ENCODE measurements at regions not wholly inside any gene's neighbourhood (a gene's known extent, or its start where the extent isn't known, plus 50 kb on each side); places are given as distances from the start of the nearest gene placed in this dataset.

DNA sequence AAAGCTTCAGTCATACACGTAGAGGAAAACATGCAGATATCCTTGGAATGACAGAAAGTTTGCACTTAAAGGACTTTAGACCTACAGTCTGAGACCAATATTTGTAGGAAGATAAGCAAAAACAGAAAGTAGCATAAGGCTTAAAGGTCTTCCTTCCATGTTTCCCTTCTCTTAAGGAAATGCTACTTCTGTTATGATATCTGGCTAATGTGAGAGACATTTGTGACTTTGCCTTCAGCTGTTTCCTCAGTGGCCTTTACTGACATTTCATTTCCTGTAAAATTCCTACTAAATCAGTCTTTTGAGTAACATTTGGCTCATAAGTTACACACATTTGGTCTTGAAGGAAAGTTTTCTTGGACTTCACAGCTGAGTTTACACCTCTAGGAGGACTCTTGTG, 713.4 kb downstream of the TBC1D32 start:
- no peaks in the 10 kb centered on the region for H3K9me3 Mint-ChIP-seq (ENCODE audit: low read depth)
- H3K36me3 Mint-ChIP-seq (ENCODE audit: low read depth): no peaks in the 10 kb centered on the region

DNA sequence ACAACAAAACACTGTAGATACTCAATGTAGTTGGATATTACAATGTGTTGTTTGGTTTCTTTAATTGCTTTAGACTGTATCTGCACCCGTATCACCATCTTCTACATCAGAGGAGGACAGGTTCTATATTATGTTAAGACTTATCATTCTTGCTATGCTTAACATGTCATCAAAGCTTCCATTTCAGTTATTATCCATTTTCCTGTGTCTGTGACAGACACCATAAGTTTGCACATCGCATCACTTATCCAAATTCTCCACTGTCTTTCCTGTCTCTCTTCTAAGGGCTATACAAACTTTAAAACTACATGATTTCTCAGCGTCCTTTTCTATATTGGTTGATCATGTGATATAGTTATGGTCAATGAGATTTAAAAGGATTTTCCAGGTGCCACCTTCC, 719.0 kb downstream of the TBC1D32 start:
- no peak overlapping the region for H3K4me3 Mint-ChIP-seq (ENCODE audit: unreplicated experiment)
- H3K9me3 Mint-ChIP-seq (ENCODE audit: low read depth): no peaks in the 10 kb centered on the region
- no peak for DNase-seq (ENCODE audit: low spot score)
- no peak overlapping the region for H3K27ac Mint-ChIP-seq (ENCODE audit: unreplicated experiment)
- TF ChIP-seq, protein P1, sequence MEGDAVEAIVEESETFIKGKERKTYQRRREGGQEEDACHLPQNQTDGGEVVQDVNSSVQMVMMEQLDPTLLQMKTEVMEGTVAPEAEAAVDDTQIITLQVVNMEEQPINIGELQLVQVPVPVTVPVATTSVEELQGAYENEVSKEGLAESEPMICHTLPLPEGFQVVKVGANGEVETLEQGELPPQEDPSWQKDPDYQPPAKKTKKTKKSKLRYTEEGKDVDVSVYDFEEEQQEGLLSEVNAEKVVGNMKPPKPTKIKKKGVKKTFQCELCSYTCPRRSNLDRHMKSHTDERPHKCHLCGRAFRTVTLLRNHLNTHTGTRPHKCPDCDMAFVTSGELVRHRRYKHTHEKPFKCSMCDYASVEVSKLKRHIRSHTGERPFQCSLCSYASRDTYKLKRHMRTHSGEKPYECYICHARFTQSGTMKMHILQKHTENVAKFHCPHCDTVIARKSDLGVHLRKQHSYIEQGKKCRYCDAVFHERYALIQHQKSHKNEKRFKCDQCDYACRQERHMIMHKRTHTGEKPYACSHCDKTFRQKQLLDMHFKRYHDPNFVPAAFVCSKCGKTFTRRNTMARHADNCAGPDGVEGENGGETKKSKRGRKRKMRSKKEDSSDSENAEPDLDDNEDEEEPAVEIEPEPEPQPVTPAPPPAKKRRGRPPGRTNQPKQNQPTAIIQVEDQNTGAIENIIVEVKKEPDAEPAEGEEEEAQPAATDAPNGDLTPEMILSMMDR (IDR thresholded peaks at IDR 0.05): no peak
- H3K4me1 Mint-ChIP-seq (ENCODE audit: low read depth): no peaks in the 10 kb centered on the region
- no peaks in the 10 kb centered on the region for H3K36me3 Mint-ChIP-seq (ENCODE audit: low read depth)
- no peaks in the 10 kb centered on the region for H3K27me3 Mint-ChIP-seq (ENCODE audit: low read depth)

More for the DNA sequence above, 713.4 kb downstream of the TBC1D32 start:
- H3K27ac Mint-ChIP-seq (ENCODE audit: unreplicated experiment): no peak overlapping the region
- no peak for DNase-seq (ENCODE audit: low spot score)
- H3K4me3 Mint-ChIP-seq (ENCODE audit: unreplicated experiment): no peak overlapping the region
- peaks cover 3% of the 10 kb centered on the region for H3K27me3 Mint-ChIP-seq (ENCODE audit: low read depth)
- TF ChIP-seq, protein P1 (IDR thresholded peaks at IDR 0.05): no peak
- H3K4me1 Mint-ChIP-seq (ENCODE audit: low read depth): no peaks in the 10 kb centered on the region

DNA sequence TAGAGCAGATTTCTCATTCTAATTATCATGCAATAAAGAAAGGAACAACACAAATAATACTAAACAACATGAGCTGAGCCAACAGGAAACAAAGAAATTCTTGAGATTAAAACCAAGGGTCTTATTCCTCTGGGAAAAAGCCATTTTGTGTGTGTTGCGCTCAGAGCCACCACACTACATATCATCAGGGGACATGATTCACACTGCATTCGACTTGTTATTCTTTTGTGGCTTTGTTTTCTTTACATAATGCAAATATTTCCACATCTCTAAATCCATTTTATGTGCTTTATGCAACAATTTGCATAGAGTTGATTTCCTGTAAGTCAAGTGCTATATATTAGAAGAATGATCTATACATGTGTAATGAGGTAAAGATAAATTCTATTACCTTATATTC, 719.6 kb downstream of the TBC1D32 start:
- H3K36me3 Mint-ChIP-seq (ENCODE audit: low read depth): no peaks in the 10 kb centered on the region
- H3K4me3 Mint-ChIP-seq (ENCODE audit: unreplicated experiment): no peak overlapping the region
- no peak overlapping the region for H3K27ac Mint-ChIP-seq (ENCODE audit: unreplicated experiment)
- DNase-seq (ENCODE audit: low spot score): no peak
- TF ChIP-seq, protein P1 (IDR thresholded peaks at IDR 0.05): no peak
- no peaks in the 10 kb centered on the region for H3K4me1 Mint-ChIP-seq (ENCODE audit: low read depth)
- no peaks in the 10 kb centered on the region for H3K9me3 Mint-ChIP-seq (ENCODE audit: low read depth)
- no peaks in the 10 kb centered on the region for H3K27me3 Mint-ChIP-seq (ENCODE audit: low read depth)

DNA sequence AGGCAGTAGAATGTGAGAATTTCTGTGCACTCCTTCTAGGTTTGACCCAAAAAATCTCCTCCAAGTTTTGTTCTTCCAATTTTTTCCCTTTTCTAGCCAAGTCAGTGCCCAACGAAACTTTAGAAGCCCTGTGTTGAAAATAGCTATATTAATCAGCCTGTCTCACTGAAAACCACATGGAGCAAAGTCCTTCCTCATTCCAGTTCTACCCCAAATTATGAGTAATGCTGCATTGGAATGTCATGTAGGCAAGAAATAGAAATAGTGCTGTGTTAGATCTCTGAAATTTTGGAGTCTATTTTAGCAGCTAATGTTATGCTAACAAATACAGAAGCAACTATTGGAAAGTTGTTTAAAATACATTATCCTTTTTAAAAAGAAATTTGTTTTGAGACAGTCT, 725.5 kb downstream of the TBC1D32 start:
- Mint-ChIP-seq H3K27me3 (ENCODE audit: low read depth) (peaks cover 8% of the 10 kb centered on the region), H3K27ac (ENCODE audit: unreplicated experiment) (no peak overlapping the region), H3K9me3 (ENCODE audit: low read depth) (no peaks in the 10 kb centered on the region), H3K4me3 (ENCODE audit: unreplicated experiment) (no peak overlapping the region), H3K36me3 (ENCODE audit: low read depth) (no peaks in the 10 kb centered on the region), H3K4me1 (ENCODE audit: low read depth) (peaks cover 5% of the 10 kb centered on the region)
- TF ChIP-seq, protein P1 (IDR thresholded peaks at IDR 0.05): no peak
- DNase-seq (ENCODE audit: low spot score): no peak

DNA sequence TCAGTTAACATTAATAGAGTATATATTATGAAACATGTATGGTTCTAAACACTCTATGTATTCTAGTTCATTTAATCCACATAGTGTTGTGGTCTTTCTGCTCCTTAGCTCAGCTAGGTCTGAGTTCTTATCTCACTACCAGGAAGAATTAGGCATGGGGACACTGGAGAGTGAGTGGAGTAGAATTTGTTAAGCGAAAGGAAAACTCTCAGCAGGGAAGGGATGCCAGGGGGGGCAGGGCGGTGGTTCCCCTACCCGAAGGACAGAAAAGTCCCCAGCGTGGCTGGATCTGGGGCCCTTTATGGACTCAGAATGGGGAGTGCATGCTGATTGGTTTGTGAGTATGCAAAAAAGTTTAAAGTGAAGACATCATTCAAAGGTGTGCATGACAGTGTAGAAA, 727.5 kb downstream of the TBC1D32 start:
- TF ChIP-seq, protein P1 (IDR thresholded peaks at IDR 0.05): no peak
- H3K27ac Mint-ChIP-seq (ENCODE audit: unreplicated experiment): no peak overlapping the region

More for the DNA sequence above, 727.5 kb downstream of the TBC1D32 start:
- Mint-ChIP-seq H3K4me1 (ENCODE audit: low read depth) (peaks cover 5% of the 10 kb centered on the region), H3K9me3 (ENCODE audit: low read depth) (no peaks in the 10 kb centered on the region), H3K4me3 (ENCODE audit: unreplicated experiment) (no peak overlapping the region), H3K27me3 (ENCODE audit: low read depth) (peaks cover 8% of the 10 kb centered on the region), H3K36me3 (ENCODE audit: low read depth) (no peaks in the 10 kb centered on the region)
- no peak for DNase-seq (ENCODE audit: low spot score)

Measured in chondrocyte (in vitro differentiated cells).